Daoy (cell line): ENCODE measurements at regions not wholly inside any gene's neighbourhood (a gene's known extent, or its start where the extent isn't known, plus 50 kb on each side); places are given as distances from the start of the nearest gene placed in this dataset.
"Not testable (repeated sequence)": the region's sequence is repeated elsewhere in the genome, so short reads cannot be mapped to it uniquely, and the experiment has no call there.

ENCODE experiments used
- DNase-seq: peaks from one replicate; pipeline ENCODE4 v3.0.0-alpha.2; 2015; ENCODE audit warnings: low read depth

- not testable (repeated sequence) for DNase-seq
These were observed 1401.9 kb upstream of the PCDH10 start for GRCh38 chr4:131747203-131747602.

GRCh38 chr4:131749224-131749623 is 1399.9 kb upstream of the PCDH10 start:
- DNase-seq: not testable (repeated sequence)

GRCh38 chr4:131750006-131750405 is 1399.1 kb upstream of the PCDH10 start:
- DNase-seq: not testable (repeated sequence)

- not testable (repeated sequence) for DNase-seq
These were observed 1398.6 kb upstream of the PCDH10 start for GRCh38 chr4:131750469-131750868.

GRCh38 chr4:131762234-131762633 is 1386.9 kb upstream of the PCDH10 start:
- DNase-seq: not testable (repeated sequence)

- DNase-seq: no peak
These were observed 1384.4 kb upstream of the PCDH10 start for GRCh38 chr4:131764730-131765129.

- peak; percentile 52 for DNase-seq
These were observed 1374.7 kb upstream of the PCDH10 start for GRCh38 chr4:131774382-131774781.

GRCh38 chr4:131810565-131810964 is 1338.5 kb upstream of the PCDH10 start:
- not testable (repeated sequence) for DNase-seq
